Gastroesophageal sphincter (tissue), 3 donors: ENCODE measurements at regions not wholly inside any gene's neighbourhood (a gene's known extent, or its start where the extent isn't known, plus 50 kb on each side); places are given as distances from the start of the nearest gene placed in this dataset.

Experiments used
- CTCF ChIP-seq, 4 experiments: fragments of 200-600 bp in 2 of 4; fragments of 450-650 bp in 2 of 4; sonication (generic) in 1 of 4; IDR thresholded peaks; one replicate each; pipeline ENCODE4 v1.5.1; 2017 to 2019; ENCODE audit warnings: antibody characterized with exemption in 4 of 4, mild to moderate bottlenecking in 2 of 4, moderate library complexity in 2 of 4
- POLR2A ChIP-seq, 2 donors: fragments of 450-650 bp; IDR thresholded peaks; one replicate each; pipeline ENCODE4 v1.6.1; 2017; ENCODE audit warnings: antibody characterized with exemption in 2 of 2, mild to moderate bottlenecking in 2 of 2, moderate library complexity in 1 of 2

DNA sequence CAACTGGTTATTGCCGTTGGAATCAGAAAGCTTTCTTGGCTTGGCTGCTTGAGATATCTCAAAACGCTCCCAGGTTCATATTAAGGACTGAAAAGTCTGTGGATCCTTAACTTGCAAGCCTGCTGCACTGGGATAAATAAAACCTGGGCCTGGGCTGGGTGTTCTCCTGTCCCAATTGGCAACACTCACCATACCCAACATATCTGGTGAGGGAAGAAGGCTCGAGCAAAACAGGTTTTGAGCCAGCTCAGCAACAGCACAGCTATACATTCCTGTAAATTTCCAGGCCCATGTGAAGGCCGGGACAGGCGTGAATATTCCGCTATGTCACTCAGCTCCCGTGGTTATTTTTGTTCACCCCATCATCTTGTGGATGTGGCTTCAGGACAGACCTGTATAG, 169.0 kb upstream of the BCL6 start:
- TF ChIP-seq CTCF (IDR thresholded peaks at IDR 0.05) (no peak), POLR2A (IDR thresholded peaks at IDR 0.05) (no peak)
